Activated CD4-positive, alpha-beta memory T cell treated with anti-CD3 and anti-CD28 coated beads, Interleukin-2, amount 10 ng/mL, durations not matched to agents 7 days and 5 days (primary cell): ENCODE measurements at regions not wholly inside any gene's neighbourhood (a gene's known extent, or its start where the extent isn't known, plus 50 kb on each side); places are given as distances from the start of the nearest gene placed in this dataset.
"Not testable (repeated sequence)": the region's sequence is repeated elsewhere in the genome, so short reads cannot be mapped to it uniquely, and the experiment has no call there.

Experiments
- CTCF ChIA-PET: fragments of 350-600 bp; sonication (Branson Sonifier 250); formaldehyde crosslinking; loops from one replicate; lab custom pipeline; 2021; ENCODE audit warnings: antibody characterized with exemption, inconsistent platforms; lab: Charles Lee
- POLR2A ChIA-PET: fragments of 350-600 bp; sonication (Branson Sonifier 250); formaldehyde crosslinking; loops from one replicate; lab custom pipeline; 2021; ENCODE audit warnings: antibody characterized with exemption; lab: Charles Lee
- DNase-seq: peaks from one replicate; pipeline ENCODE4 v3.0.0-alpha.2; 2020
- H3K27ac Mint-ChIP-seq: one replicate; pipeline ENCODE4 v1.8.0; 2021; ENCODE audit warnings: mild to moderate bottlenecking, mixed read lengths
- H3K27me3 Mint-ChIP-seq: one replicate; pipeline ENCODE4 v1.8.0; 2021; ENCODE audit warnings: mixed read lengths
- H3K36me3 Mint-ChIP-seq: one replicate; pipeline ENCODE4 v1.8.0; 2021; ENCODE audit warnings: low read depth, mixed read lengths
- H3K4me1 Mint-ChIP-seq: one replicate; pipeline ENCODE4 v1.8.0; 2021; ENCODE audit warnings: mixed read lengths
- H3K4me3 Mint-ChIP-seq: one replicate; pipeline ENCODE4 v1.8.0; 2021; ENCODE audit warnings: mild to moderate bottlenecking, mixed read lengths
- H3K9me3 Mint-ChIP-seq: one replicate; pipeline ENCODE4 v1.8.0; 2021; ENCODE audit warnings: mixed read lengths

- H3K4me3 Mint-ChIP-seq, H3K36me3 Mint-ChIP-seq, H3K27me3 Mint-ChIP-seq, H3K4me1 Mint-ChIP-seq, CTCF ChIA-PET, POLR2A ChIA-PET, H3K27ac Mint-ChIP-seq, DNase-seq: not testable (repeated sequence)
- H3K9me3 Mint-ChIP-seq: peaks cover 15% of the 10 kb centered on the region
Observed at GRCh38 chr15:95153201-95153600, 921.8 kb downstream of the MCTP2 start.

GRCh38 chr15:95160316-95160715, 929.0 kb downstream of the MCTP2 start:
- no peak for DNase-seq
- Mint-ChIP-seq H3K36me3 (no peaks in the 10 kb centered on the region), H3K27me3 (no peaks in the 10 kb centered on the region), H3K4me3 (no peak overlapping the region), H3K9me3 (no peaks in the 10 kb centered on the region), H3K4me1 (no peaks in the 10 kb centered on the region), H3K27ac (no peak overlapping the region)
- CTCF ChIA-PET: no interaction called here
- POLR2A ChIA-PET: no interaction called here

- DNase-seq: no peak
- Mint-ChIP-seq H3K27me3 (no peaks in the 10 kb centered on the region), H3K4me1 (no peaks in the 10 kb centered on the region), H3K4me3 (no peak overlapping the region), H3K27ac (no peak overlapping the region), H3K9me3 (no peaks in the 10 kb centered on the region), H3K36me3 (no peaks in the 10 kb centered on the region)
- POLR2A ChIA-PET: no interaction called here
- CTCF ChIA-PET: no interaction called here
Observed at GRCh38 chr15:95162069-95162468, 930.7 kb downstream of the MCTP2 start.

GRCh38 chr15:95162531-95162930, 931.2 kb downstream of the MCTP2 start:
- no peaks in the 10 kb centered on the region for H3K4me1 Mint-ChIP-seq
- no peaks in the 10 kb centered on the region for H3K36me3 Mint-ChIP-seq
- POLR2A ChIA-PET: no interaction called here
- CTCF ChIA-PET: no interaction called here
- no peaks in the 10 kb centered on the region for H3K27me3 Mint-ChIP-seq
- H3K9me3 Mint-ChIP-seq: no peaks in the 10 kb centered on the region
- no peak overlapping the region for H3K4me3 Mint-ChIP-seq
- no peak overlapping the region for H3K27ac Mint-ChIP-seq
- DNase-seq: no peak

GRCh38 chr15:95162967-95163531, 931.7 kb downstream of the MCTP2 start:
- no peaks in the 10 kb centered on the region for H3K4me1 Mint-ChIP-seq
- ChIA-PET CTCF (no interaction called here), POLR2A (no interaction called here)
- H3K4me3 Mint-ChIP-seq: no peak overlapping the region
- H3K9me3 Mint-ChIP-seq: no peaks in the 10 kb centered on the region
- no peaks in the 10 kb centered on the region for H3K36me3 Mint-ChIP-seq
- DNase-seq: no peak
- no peak overlapping the region for H3K27ac Mint-ChIP-seq
- no peaks in the 10 kb centered on the region for H3K27me3 Mint-ChIP-seq

- no peak for DNase-seq
- Mint-ChIP-seq H3K4me3 (no peak overlapping the region), H3K36me3 (no peaks in the 10 kb centered on the region), H3K9me3 (no peaks in the 10 kb centered on the region), H3K4me1 (no peaks in the 10 kb centered on the region), H3K27me3 (no peaks in the 10 kb centered on the region), H3K27ac (no peak overlapping the region)
- CTCF ChIA-PET: no interaction called here
- POLR2A ChIA-PET: no interaction called here
Observed at GRCh38 chr15:95168152-95168551, 936.8 kb downstream of the MCTP2 start.

- Mint-ChIP-seq H3K4me1 (no peaks in the 10 kb centered on the region), H3K4me3 (no peak overlapping the region), H3K36me3 (no peaks in the 10 kb centered on the region), H3K9me3 (no peaks in the 10 kb centered on the region), H3K27me3 (no peaks in the 10 kb centered on the region), H3K27ac (no peak overlapping the region)
- ChIA-PET POLR2A (no interaction called here), CTCF (no interaction called here)
- DNase-seq: no peak
Observed at GRCh38 chr15:95168951-95169431, 937.6 kb downstream of the MCTP2 start.

GRCh38 chr15:95169541-95170459, 938.4 kb downstream of the MCTP2 start:
- ChIA-PET CTCF (no interaction called here), POLR2A (no interaction called here)
- Mint-ChIP-seq H3K27ac (no peak overlapping the region), H3K27me3 (no peaks in the 10 kb centered on the region), H3K4me1 (no peaks in the 10 kb centered on the region), H3K36me3 (no peaks in the 10 kb centered on the region), H3K9me3 (no peaks in the 10 kb centered on the region), H3K4me3 (no peak overlapping the region)
- no peak for DNase-seq

- no peak for DNase-seq
- no peaks in the 10 kb centered on the region for H3K9me3 Mint-ChIP-seq
- H3K4me3 Mint-ChIP-seq: no peak overlapping the region
- no peaks in the 10 kb centered on the region for H3K4me1 Mint-ChIP-seq
- no peaks in the 10 kb centered on the region for H3K36me3 Mint-ChIP-seq
- ChIA-PET POLR2A (no interaction called here), CTCF (no interaction called here)
- H3K27me3 Mint-ChIP-seq: no peaks in the 10 kb centered on the region
- no peak overlapping the region for H3K27ac Mint-ChIP-seq
Observed at GRCh38 chr15:95170561-95171380, 939.4 kb downstream of the MCTP2 start.

- H3K27me3 Mint-ChIP-seq: no peaks in the 10 kb centered on the region
- CTCF ChIA-PET: no interaction called here
- H3K36me3 Mint-ChIP-seq: no peaks in the 10 kb centered on the region
- H3K4me3 Mint-ChIP-seq: no peak overlapping the region
- no peak overlapping the region for H3K27ac Mint-ChIP-seq
- H3K9me3 Mint-ChIP-seq: no peaks in the 10 kb centered on the region
- POLR2A ChIA-PET: no interaction called here
- DNase-seq: no peak
- H3K4me1 Mint-ChIP-seq: no peaks in the 10 kb centered on the region
Observed at GRCh38 chr15:95171564-95171963, 940.2 kb downstream of the MCTP2 start.

- ChIA-PET CTCF (no interaction called here), POLR2A (no interaction called here)
- Mint-ChIP-seq H3K27ac (no peak overlapping the region), H3K36me3 (no peaks in the 10 kb centered on the region), H3K27me3 (no peaks in the 10 kb centered on the region), H3K4me3 (no peak overlapping the region), H3K4me1 (no peaks in the 10 kb centered on the region), H3K9me3 (no peaks in the 10 kb centered on the region)
- no peak for DNase-seq
Observed at GRCh38 chr15:95174301-95175259, 943.2 kb downstream of the MCTP2 start.

- no peaks in the 10 kb centered on the region for H3K4me1 Mint-ChIP-seq
- CTCF ChIA-PET: no interaction called here
- H3K27ac Mint-ChIP-seq: no peak overlapping the region
Observed at GRCh38 chr15:95175914-95176658, 944.7 kb downstream of the MCTP2 start.

More at GRCh38 chr15:95175914-95176658, 944.7 kb downstream of the MCTP2 start:
- DNase-seq: no peak
- Mint-ChIP-seq H3K9me3 (no peaks in the 10 kb centered on the region), H3K36me3 (no peaks in the 10 kb centered on the region), H3K4me3 (no peak overlapping the region), H3K27me3 (no peaks in the 10 kb centered on the region)
- POLR2A ChIA-PET: no interaction called here
